ENCODE measurements at regions not wholly inside any gene's neighbourhood (a gene's known extent, or its start where the extent isn't known, plus 50 kb on each side); places are given as distances from the start of the nearest gene placed in this dataset.

DNA sequence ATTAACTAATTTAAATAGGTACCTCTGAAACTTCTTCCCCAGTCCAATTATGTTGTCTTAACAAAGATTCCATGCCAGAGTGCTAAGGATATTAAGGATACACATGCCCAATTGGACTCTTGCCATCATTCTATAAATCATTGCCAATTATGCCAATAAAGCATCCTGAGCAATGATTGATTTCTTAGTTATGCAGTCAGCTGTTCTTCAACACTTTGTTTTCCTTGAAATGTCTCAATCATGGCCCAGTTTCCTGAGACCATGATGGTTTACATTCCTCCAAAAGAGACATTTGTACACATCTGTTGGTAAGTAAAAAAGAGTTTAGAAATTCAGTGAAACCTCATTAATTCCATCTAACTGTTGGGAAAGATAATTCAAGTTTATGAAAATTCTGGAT lies 180.4 kb upstream of the PKN2 start:
- TF ChIP-seq, protein P1, sequence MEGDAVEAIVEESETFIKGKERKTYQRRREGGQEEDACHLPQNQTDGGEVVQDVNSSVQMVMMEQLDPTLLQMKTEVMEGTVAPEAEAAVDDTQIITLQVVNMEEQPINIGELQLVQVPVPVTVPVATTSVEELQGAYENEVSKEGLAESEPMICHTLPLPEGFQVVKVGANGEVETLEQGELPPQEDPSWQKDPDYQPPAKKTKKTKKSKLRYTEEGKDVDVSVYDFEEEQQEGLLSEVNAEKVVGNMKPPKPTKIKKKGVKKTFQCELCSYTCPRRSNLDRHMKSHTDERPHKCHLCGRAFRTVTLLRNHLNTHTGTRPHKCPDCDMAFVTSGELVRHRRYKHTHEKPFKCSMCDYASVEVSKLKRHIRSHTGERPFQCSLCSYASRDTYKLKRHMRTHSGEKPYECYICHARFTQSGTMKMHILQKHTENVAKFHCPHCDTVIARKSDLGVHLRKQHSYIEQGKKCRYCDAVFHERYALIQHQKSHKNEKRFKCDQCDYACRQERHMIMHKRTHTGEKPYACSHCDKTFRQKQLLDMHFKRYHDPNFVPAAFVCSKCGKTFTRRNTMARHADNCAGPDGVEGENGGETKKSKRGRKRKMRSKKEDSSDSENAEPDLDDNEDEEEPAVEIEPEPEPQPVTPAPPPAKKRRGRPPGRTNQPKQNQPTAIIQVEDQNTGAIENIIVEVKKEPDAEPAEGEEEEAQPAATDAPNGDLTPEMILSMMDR (conservative IDR thresholded peaks at IDR 0.05 in 1 of 2, IDR thresholded peaks at IDR 0.05 in 1 of 2; ENCODE audit: extremely low read depth in 1 of 2, insufficient read depth in 1 of 2, low read depth in 1 of 2, low read length in 2 of 2), result no peak
- no peak for TF ChIP-seq EZH2 (IDR thresholded peaks at IDR 0.05; ENCODE audit: borderline replicate concordance, low read length)
